HG03558 (cell line): ENCODE measurements at regions not wholly inside any gene's neighbourhood (a gene's known extent, or its start where the extent isn't known, plus 50 kb on each side); places are given as distances from the start of the nearest gene placed in this dataset.
"Not testable (repeated sequence)": the region's sequence is repeated elsewhere in the genome, so short reads cannot be mapped to it uniquely, and the experiment has no call there.

Experiments
- ATAC-seq: cut with Tn5 transposase; IDR thresholded peaks from one replicate; pipeline ENCODE4 v1.9.1; 2021; ENCODE audit warnings: moderate number of reproducible peaks; ENCODE audit not compliant: unreplicated experiment; ENCODE audit errors: extremely low read depth

DNA sequence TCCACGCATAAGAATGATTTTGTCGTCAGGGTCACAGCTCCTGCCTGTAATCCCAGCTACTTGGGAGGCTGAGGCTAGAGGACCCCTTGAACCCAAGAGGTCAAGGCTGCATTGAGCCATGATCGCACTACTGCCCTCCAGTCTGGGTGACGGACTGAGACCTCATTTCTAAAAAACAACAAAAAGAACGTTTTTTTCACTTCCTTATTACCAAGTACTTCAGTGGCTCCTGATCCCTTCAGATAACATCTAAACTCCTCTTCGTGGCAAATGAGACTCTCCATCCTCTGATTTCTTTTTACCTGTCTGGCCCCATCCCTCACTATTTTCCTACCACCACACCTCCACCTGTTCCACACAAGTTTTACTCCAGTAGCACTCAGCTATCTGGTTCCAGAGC, 105.4 kb upstream of the TLK1 start:
- no peak for ATAC-seq

DNA sequence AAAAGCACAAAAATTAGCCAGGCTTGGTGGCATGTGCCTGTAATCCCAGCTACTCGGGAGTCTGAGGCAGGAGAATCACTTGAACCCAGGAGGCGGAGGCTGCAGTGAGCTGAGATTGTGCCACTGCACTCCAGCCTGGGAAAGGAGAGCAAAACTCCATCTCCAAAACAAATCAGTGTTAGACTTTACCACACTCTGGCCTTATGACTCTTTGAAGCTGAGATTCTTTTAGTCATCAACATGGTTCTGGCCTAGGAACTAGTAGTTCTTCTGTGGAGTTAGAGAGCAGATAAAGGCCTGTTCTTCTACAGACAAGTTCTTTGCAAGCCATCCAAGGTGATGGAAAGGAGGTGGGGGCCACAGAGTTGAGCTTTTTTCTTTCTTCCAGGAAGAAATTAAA, 100.8 kb upstream of the TLK1 start:
- ATAC-seq = not testable (repeated sequence)

DNA sequence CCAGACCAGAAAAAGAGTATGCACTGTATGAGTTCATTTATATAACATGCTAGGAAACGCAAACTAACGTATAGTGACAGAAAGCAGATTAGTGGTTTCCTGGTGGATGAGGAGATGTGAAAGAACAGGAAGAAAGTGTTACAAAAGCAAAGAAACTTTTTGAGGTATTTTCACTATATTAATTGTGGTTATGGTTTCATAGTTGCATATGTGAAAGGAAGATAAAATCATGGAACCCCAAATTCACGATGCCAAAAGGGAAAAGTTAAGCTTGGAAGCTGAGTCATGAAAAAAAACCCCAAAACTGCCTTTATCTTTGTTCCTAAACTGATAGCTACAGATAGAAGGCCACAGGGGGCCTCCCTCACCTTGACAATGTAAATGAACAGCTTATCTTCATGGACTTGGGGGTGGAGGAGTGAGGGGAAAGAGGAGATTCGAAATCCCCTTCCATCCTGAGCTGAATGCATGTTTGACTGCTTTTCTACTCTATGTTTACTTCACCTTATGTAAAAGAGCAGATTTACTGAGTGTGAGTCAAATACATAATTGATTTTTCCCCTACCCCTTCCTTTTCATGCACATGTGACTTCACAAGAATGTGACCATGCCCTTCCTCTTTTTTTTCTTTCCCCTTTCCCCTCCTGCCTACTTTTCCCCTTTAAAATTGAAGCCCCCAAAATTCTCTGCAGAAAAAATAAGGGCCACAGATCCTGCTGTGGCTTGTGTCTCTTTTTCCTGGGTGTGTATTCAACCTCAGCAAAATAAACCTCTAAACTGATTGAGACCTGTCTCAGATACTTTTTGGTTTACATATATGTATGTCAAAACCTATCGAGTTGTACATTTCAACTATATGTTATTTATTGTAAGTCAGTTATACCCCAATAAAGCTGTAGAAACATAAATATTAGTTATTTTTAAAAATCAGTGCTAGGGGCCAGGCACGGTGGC, 100.1 kb upstream of the TLK1 start:
- ATAC-seq = peak; percentile 46

DNA sequence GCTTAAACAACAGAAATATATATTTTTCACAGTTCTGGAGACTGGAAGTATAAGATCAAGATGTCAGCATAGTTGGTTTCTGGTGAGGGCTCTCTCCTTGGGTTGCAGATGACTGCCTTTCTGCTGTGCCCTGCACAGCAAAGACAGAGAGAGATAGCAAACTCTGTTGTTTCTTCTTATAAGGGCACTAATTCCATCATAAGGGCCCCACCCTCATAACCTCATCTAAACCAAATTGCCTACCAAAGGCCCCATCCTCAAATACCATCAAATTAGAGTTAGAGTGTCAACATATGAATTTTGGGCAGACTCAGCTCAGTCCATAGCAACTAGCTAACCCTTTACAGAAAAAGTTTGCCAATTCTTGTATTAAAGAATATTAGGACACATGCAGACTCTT, 94.0 kb upstream of the TLK1 start:
- ATAC-seq = no peak

DNA sequence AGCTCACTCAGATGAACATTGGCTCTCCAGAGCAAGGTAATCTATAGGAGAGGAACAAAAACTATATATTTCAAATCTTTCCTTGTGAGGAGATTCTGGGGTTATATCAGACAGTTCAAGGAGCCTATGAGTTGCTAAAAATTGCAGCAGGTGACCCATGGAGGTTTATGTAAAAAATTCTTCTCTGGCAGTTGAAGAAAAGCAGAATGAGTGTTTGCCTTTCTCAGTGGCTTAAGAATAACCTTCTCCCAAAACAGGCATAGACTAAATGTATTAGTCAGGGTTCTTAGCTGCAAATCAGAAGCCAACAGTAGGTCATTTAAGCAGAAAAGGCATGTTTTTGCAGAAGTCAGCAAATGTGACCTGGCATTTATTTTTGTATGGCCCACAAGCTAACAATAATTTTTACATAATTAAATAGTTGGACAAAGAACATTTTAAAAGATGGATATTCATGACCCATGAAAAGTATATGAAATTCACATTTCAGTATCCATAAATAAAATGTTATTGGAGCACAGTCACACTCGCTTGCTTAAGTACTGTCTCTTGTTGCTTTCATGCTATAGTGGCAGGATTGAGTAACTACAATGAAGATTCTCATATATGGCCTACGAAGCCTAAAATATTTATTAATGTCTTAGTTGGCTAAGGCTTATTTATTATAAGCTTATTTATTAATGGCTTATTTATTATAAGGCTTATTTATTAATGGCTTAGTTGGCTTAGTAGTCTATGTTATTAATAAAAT, 93.4 kb upstream of the TLK1 start:
- ATAC-seq = no peak

DNA sequence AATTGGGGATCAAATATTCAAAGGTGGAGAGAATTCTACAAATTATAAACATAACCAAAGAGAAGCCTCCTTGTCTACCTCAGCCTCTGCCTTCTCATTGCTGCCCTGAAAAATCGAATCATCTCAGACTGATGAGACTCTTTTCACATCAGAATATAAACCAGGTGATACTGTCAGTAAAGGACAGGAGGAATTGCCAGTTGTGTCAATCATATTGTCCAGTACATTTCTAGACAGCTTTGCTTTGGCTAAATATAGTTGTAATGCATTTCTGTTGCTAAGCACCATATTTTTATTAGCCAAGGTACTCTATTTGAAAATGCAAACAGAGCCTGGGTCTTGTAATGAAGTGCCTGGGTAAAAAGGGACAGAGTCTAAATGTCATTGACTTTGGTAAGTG, 92.6 kb upstream of the TLK1 start:
- no peak for ATAC-seq

DNA sequence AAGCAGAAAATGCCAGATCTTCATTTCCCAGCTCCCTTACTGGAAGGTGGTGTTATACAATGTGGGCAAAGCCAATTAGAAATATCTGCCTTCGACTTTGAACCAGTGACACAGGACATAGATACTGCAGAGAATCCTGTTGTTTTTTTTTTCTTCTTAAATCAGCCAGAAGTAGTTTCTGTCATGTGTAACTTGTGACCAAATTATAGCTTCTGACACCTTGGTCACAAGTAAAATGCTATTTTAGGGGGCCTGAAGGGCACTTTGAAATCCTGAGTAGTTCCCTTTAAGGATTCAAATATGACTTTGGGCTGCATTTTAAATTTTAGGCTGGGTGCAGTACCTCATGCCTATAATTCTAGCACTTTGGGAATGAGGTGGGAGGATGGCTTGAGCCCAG, 89.0 kb upstream of the TLK1 start:
- no peak for ATAC-seq

DNA sequence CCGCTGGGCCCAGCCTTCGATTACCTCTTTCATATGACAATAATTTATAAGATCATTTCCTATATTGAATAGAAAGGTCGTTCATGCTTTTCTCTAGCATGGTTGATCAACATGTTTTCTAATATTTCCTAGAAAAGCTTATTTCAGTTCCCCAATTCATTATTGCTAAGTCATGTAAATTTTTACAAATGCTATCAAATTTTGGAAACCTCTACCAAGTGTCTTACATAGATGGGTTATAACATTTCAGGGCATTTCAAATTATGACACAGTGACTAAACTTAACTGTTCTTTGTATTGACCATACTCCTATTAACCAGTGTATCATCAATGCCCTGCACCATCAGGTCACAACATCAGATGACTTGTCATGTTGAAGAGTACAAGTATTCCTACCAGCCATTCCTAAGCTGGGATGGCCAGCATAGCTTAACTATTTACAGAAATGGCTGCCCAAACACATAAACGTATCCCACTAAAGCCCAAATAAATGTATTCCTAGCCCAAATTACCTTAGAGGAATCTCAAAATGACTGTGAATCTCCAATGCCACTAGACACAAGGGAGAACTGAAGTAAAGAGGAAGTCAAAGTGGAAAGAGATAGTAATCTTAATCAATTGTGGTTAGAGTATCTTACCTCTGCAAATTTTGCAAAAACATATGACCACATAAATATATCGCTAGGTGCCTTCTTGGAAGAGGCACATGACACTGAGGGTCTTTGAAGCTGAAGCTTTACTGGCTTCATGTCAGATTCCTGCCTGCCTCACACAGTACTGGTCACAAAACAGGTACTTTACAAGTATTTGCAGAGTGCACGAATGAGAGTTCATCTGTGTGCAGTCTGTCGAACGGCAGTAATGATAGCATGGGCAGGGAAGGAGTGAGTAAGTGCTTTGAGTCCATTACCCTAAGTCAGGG, 87.3 kb upstream of the TLK1 start:
- no peak for ATAC-seq

DNA sequence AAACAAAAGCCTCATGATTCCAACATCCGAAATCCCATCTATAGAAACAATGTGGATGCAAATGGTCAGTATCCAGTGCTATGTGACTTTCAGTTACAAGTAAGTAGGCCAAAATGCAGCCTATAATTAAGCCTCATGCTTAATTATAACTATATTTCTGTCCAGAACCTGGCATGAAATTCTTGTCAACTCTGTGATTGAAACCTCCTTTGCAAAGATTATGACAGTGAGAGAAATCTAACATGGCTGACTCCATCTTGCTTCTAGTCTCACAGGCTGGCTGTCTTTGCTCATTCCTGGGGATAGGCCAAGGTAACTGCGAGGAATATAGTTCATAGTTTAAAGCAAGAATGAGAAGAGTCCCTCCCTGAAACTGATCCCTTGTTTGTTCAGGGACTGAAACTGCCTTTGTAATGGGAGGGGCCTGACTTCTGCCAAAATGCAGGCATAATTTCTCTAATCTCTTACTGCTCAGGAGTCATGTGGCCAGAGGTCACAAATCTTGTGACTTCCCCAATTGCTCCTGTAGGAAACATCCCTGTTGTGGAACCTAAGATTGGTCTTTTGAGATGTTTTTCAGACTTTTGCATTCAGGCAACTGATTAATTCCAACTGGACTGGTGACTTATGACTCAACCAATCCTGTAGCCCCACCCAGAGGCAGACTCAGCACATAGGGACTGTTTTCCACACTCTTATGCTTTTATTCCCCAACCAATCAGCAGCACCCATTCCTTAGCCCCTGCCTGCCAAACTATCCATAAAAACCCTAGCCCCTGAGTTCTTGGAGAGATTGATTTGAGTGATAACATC, 84.5 kb upstream of the TLK1 start:
- ATAC-seq = no peak

DNA sequence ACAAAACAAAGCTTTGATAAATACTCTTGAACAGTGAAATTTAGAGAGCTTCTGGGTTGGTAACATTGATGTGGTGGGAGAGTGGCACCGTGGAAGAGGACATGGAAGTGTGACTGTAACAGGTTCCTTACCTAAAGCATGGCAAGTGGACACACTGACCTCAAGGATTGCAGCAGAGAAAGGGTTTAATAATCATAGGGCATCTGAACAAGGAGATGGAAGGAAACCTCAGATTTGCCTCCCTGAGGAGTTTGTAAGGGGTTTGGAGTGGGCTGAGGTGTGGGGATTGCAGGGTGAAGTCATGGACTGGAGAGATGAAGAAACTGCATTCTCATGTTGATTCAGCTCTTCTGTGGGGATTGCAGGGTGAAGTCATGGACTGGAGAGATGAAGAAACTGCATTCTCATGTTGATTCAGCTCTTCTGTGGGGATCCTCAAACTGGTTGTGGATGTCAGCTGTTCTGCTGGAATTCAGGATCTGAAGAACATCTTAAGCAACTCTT, 83.8 kb upstream of the TLK1 start:
- no peak for ATAC-seq

DNA sequence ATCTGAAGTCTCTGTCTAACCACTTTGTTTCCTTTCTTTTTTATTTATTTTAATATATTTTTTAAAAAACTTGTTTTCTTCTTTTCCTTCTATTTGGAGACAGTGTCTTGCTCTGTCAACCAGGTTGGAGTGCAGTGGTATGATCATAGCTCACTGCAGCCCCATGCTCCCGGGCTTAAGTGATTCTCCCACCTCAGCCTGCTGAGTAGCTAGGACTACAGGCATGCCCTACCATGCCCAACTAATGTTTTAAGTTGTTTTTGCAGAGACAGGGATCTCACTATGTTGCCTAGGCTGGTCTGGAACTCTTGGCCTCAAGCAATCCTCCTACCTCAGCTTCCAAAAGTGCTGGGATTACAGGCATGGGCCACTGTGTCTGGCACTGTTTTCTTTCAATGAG, 81.1 kb upstream of the TLK1 start:
- no peak for ATAC-seq

DNA sequence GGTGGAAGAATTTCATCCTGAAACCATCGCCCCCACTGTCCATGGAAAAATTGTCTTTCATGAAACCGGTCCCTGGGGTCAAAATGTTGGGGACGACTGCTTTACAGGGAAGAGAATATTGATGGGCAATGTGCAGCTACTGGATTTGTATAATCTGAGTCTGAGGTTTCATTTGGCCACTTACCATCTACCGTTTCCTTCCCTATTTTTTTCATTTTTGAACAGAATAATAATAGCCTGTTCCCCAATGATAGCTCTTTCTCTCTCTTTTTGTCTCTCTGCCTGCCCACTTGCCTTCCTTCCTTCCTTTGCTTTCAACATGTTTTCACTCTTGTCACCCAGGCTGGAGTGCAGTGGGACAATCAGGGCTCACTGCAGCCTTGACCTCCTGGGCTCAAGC, 78.3 kb upstream of the TLK1 start:
- no peak for ATAC-seq

DNA sequence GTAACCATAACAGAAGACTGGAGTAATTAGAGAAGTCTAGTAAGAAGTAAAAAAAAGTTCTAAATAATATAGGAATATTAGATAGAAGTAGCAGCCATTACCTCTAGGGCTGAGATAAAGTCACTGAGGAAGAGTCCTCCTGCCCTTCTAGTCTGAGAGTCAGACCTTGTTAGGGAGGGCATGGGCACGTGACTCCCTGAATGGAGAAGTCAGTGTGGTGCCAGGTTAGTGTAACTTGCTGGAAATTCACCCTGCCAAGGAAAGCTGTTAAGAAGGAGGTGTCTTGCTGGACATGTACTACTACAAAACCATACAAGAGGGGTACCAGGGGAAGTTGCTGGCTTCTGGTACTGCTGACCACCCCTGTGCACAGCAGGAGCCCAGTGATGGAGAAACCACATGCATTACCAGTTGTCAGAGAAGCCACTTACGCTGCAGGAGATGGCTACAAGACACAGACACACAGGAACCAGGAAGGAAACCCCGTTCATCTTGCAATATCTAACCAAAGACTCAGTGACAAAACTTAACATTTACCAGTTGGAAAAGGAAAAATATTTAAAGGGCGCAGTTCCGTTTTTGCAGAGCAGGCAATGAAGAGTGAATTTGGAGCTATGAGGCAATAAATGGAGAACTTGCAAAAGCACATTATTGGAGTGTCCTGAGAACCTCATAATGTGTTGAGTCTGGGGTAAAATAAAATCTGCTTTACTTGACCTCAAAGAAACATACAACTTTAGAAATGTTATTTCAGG, 77.2 kb upstream of the TLK1 start:
- no peak for ATAC-seq

DNA sequence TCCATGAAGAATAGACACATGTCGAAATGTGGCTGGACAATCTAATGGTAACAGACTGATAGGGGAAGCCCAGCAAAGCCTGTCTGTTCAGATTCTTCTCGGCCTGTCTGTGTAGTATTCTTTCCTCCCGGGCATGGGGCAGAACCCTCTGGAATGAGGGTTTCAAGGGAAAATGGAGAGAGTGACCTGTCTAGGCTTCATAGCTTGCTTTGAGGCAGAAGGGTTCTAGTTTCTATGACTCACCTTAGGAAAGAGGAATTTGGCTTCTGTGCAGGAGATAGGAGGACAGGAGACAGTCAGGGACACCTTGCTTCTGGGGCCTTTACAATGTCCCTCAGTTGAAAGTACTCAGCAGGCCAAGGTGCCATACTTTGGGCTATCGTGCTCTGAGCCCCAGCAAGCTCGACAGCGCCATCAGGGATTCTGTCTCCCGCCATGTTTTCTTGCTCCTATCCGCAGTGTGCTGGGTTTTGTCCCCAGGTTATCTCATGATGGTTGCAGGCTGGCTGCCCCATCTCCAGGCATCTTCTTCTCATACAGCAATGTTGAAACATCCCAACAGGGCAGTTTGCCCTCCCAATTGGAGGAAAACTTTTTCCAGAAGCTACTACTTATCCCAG, 74.7 kb upstream of the TLK1 start:
- ATAC-seq = no peak

DNA sequence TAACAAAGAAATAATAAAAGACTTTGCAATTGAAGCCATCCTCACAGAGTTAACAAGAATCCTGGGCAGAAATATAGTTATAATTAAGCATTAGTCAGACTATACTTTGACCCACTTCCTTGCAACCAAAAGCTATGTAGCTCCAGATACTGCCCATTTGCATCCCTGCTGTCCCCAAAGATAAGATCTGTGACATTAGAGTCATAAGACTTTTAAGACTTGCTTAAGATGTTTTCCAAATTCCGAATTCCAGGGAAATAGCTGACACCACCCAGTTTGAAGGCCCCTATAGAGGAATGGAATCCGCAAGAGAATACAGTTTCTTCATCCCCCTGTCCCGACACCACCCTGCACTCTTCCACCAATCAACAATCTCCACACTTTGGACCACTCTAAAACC, 69.5 kb upstream of the TLK1 start:
- no peak for ATAC-seq

DNA sequence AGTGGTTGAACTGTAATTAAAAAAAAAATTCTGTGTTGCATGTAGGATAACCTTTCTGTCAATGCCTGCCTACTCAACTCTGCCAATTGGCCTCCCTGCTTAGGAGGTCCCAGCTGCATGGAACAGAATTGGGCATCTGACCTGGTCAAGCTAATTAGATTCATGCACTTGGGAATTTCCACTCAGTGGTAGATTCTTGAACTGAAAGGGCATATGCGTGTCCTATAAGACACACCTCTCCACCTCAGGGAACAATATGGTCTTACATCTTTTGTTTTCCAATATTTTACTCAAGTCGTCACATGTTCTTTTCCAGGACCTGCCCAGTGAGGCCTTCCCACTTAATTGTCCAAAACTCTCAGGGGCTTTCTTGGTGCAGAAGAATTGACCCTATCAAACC, 68.1 kb upstream of the TLK1 start:
- ATAC-seq = no peak

DNA sequence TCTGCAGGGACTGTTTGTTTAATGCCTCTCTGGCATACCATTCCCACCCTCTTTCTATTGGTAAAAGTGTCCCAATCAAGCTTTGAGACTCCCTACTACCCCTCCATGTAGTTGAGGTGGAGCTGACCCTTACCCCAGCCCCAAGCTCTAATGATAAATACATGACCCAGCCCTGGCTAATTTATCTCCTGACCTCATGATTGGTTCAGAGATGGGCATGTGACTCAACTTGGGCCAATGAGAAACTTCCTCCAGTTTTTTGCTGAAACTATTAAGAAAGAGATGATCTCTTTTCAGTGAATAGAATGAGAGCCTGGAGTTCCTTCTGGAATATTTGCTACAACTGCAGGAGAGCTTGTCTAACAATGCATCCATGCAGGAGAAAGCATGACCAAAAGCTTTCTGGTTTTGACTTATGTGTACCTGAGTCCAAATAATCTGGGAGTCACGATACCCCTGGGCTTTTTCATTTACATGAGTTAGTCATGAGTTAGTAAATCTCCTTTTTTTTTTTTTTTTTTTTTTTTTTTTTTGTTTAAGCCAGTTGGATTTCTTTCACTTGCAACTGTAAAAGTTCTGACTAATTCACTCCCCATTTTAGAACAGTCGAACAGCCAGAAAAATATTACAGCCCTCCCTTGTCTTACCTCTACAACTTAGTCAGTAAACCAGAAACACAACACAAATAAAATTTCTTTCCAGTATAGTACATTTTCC, 66.5 kb upstream of the TLK1 start:
- ATAC-seq = no peak

DNA sequence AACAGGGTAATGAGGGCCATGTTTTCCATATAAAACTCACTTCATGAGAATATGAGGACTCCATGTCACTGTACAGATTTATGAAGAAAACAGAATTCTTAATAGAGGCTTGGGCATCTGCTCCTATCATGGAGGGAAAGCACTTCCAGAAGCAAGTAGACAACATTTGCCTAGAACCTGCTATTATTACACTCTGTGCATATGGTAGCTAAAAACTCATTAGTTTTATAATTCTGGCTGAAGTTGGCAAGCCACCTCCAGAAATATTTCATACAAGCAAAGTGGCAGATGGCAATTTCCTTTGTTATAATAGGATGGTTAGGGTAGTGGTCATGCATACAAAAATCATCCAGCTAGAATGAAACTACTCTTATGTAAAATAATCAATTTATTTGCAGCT, 65.8 kb upstream of the TLK1 start:
- ATAC-seq = no peak
